ENCODE measurements at regions not wholly inside any gene's neighbourhood (a gene's known extent, or its start where the extent isn't known, plus 50 kb on each side); places are given as distances from the start of the nearest gene placed in this dataset.

- H3K9ac ChIP-seq (ENCODE audit: low read depth, low read length, poor library complexity) = no peak overlapping the region
- no peak overlapping the region for H3K4ac ChIP-seq (ENCODE audit: low read length)
- H3K36me3 ChIP-seq (replicated peaks in 1 of 2; ENCODE audit: control insufficient read depth in 2 of 2, insufficient read depth in 2 of 2, low read length in 2 of 2) = no peaks in the 10 kb centered on the region
- H3K23ac ChIP-seq (ENCODE audit: low read depth, low read length, poor library complexity) = no peak overlapping the region
- no peak overlapping the region for H2BK120ac ChIP-seq (ENCODE audit: low read depth, low read length)
- WGBS, 2 donors (ENCODE audit: extremely low coverage in 2 of 2, insufficient read length in 2 of 2, insufficient replicate concordance in 1 of 2) = no CpG with 5 or more reads among the region's 5 CpGs
- H2BK12ac ChIP-seq (ENCODE audit: low read length) = no peak overlapping the region
- peak overlapping the region; percentile 73 for H2AK5ac ChIP-seq (ENCODE audit: low read depth, low read length)
- no peak overlapping the region for H2BK15ac ChIP-seq (ENCODE audit: low read length)
- DNase-seq (ENCODE audit: low spot score) = no peak
- H3K18ac ChIP-seq (ENCODE audit: low read length) = no peak overlapping the region
- no peak overlapping the region for H2BK5ac ChIP-seq (ENCODE audit: low read length)
- H3K4me1 ChIP-seq (ENCODE audit: control insufficient read depth in 2 of 2, insufficient read depth in 1 of 2, low read depth in 1 of 2, low read length in 2 of 2) = peaks cover 0 to 33% of the 10 kb centered on the region in 2 donors
- peaks cover 0 to 10% (median 2%) of the 10 kb centered on the region in 3 experiments for H3K27me3 ChIP-seq (ENCODE audit: control insufficient read depth in 3 of 3, insufficient read depth in 3 of 3, low read depth in 1 of 3, low read length in 3 of 3)
- no peak overlapping the region for H3K14ac ChIP-seq (ENCODE audit: low read length)
- no peak overlapping the region for H4K91ac ChIP-seq (ENCODE audit: low read depth, low read length, poor library complexity)
- H3K9me3 ChIP-seq (replicated peaks in 1 of 2; ENCODE audit: control insufficient read depth in 2 of 2, insufficient read depth in 1 of 2, low read depth in 1 of 2, low read length in 2 of 2) = no peaks in the 10 kb centered on the region
- no peak overlapping the region for H2AFZ ChIP-seq (ENCODE audit: low read length)
- H4K8ac ChIP-seq (ENCODE audit: low read depth, low read length) = no peak overlapping the region
- no peak overlapping the region for H3K4me3 ChIP-seq (ENCODE audit: low read length in 2 of 2)
- H3K4me2 ChIP-seq (ENCODE audit: insufficient read depth, low read length, poor library complexity, severe bottlenecking) = no peak overlapping the region
- no peak overlapping the region for H3K27ac ChIP-seq (replicated peaks; ENCODE audit: low read length)
- no peaks in the 10 kb centered on the region for H3K79me1 ChIP-seq (ENCODE audit: low read depth, low read length)
Measured at GRCh38 chr13:26899202-26899601, 138.6 kb upstream of the GPR12 start.

- no peaks in the 10 kb centered on the region for H3K79me1 ChIP-seq (ENCODE audit: low read depth, low read length)
- H3K4me2 ChIP-seq (ENCODE audit: insufficient read depth, low read length, poor library complexity, severe bottlenecking) = no peak overlapping the region
- H2BK12ac ChIP-seq (ENCODE audit: low read length) = peak overlapping the region; percentile 80
- peak overlapping the region; percentile 63 for H2BK15ac ChIP-seq (ENCODE audit: low read length)
- peaks cover 0 to 10% (median 2%) of the 10 kb centered on the region in 3 experiments for H3K27me3 ChIP-seq (ENCODE audit: control insufficient read depth in 3 of 3, insufficient read depth in 3 of 3, low read depth in 1 of 3, low read length in 3 of 3)
- H3K9ac ChIP-seq (ENCODE audit: low read depth, low read length, poor library complexity) = peak overlapping the region; percentile 0
- H2AFZ ChIP-seq (ENCODE audit: low read length) = no peak overlapping the region
- H2BK5ac ChIP-seq (ENCODE audit: low read length) = peak overlapping the region; percentile 43
- H4K91ac ChIP-seq (ENCODE audit: low read depth, low read length, poor library complexity) = no peak overlapping the region
- WGBS, 2 donors (ENCODE audit: extremely low coverage in 2 of 2, insufficient read length in 2 of 2, insufficient replicate concordance in 1 of 2) = no CpG with 5 or more reads among the region's 23 CpGs
- H3K4me1 ChIP-seq (ENCODE audit: control insufficient read depth in 2 of 2, insufficient read depth in 1 of 2, low read depth in 1 of 2, low read length in 2 of 2) = peaks cover 0 to 33% of the 10 kb centered on the region in 2 donors
- DNase-seq (ENCODE audit: low spot score) = no peak
- no peak overlapping the region for H4K8ac ChIP-seq (ENCODE audit: low read depth, low read length)
- peak overlapping the region; percentile 21 for H3K14ac ChIP-seq (ENCODE audit: low read length)
- H3K23ac ChIP-seq (ENCODE audit: low read depth, low read length, poor library complexity) = peak overlapping the region; percentile 66
- no peak overlapping the region for H3K4me3 ChIP-seq (ENCODE audit: low read length in 2 of 2)
- H3K18ac ChIP-seq (ENCODE audit: low read length) = peak overlapping the region; percentile 81
- no peaks in the 10 kb centered on the region for H3K9me3 ChIP-seq (replicated peaks in 1 of 2; ENCODE audit: control insufficient read depth in 2 of 2, insufficient read depth in 1 of 2, low read depth in 1 of 2, low read length in 2 of 2)
- peak overlapping the region; percentile 98 for H2AK5ac ChIP-seq (ENCODE audit: low read depth, low read length)
- peak overlapping the region; percentile 73 for H2BK120ac ChIP-seq (ENCODE audit: low read depth, low read length)
- H3K4ac ChIP-seq (ENCODE audit: low read length) = no peak overlapping the region
- peak overlapping the region; percentile 77 for H3K27ac ChIP-seq (replicated peaks; ENCODE audit: low read length)
- H3K36me3 ChIP-seq (replicated peaks in 1 of 2; ENCODE audit: control insufficient read depth in 2 of 2, insufficient read depth in 2 of 2, low read length in 2 of 2) = no peaks in the 10 kb centered on the region
Measured at GRCh38 chr13:26897706-26898550, 137.3 kb upstream of the GPR12 start.

GRCh38 chr13:26896986-26897668, 136.5 kb upstream of the GPR12 start:
- no peak overlapping the region for H2BK15ac ChIP-seq (ENCODE audit: low read length)
- peaks cover 0 to 10% (median 2%) of the 10 kb centered on the region in 3 experiments for H3K27me3 ChIP-seq (ENCODE audit: control insufficient read depth in 3 of 3, insufficient read depth in 3 of 3, low read depth in 1 of 3, low read length in 3 of 3)
- H4K8ac ChIP-seq (ENCODE audit: low read depth, low read length) = no peak overlapping the region
- peak overlapping the region; percentile 43 for H2BK5ac ChIP-seq (ENCODE audit: low read length)
- no peak overlapping the region for H2BK120ac ChIP-seq (ENCODE audit: low read depth, low read length)
- H3K9ac ChIP-seq (ENCODE audit: low read depth, low read length, poor library complexity) = no peak overlapping the region
- no peaks in the 10 kb centered on the region for H3K9me3 ChIP-seq (replicated peaks in 1 of 2; ENCODE audit: control insufficient read depth in 2 of 2, insufficient read depth in 1 of 2, low read depth in 1 of 2, low read length in 2 of 2)
- no peak overlapping the region for H3K4me3 ChIP-seq (ENCODE audit: low read length in 2 of 2)
- peak; percentile 29 for DNase-seq (ENCODE audit: low spot score)
- no peak overlapping the region for H4K91ac ChIP-seq (ENCODE audit: low read depth, low read length, poor library complexity)
- no CpG with 5 or more reads among the region's 4 CpGs for WGBS, 2 donors (ENCODE audit: extremely low coverage in 2 of 2, insufficient read length in 2 of 2, insufficient replicate concordance in 1 of 2)
- H3K14ac ChIP-seq (ENCODE audit: low read length) = no peak overlapping the region
- H2BK12ac ChIP-seq (ENCODE audit: low read length) = no peak overlapping the region
- peak overlapping the region; percentile 77 for H3K27ac ChIP-seq (replicated peaks; ENCODE audit: low read length)
- peaks cover 0 to 33% of the 10 kb centered on the region in 2 donors for H3K4me1 ChIP-seq (ENCODE audit: control insufficient read depth in 2 of 2, insufficient read depth in 1 of 2, low read depth in 1 of 2, low read length in 2 of 2)
- no peak overlapping the region for H3K18ac ChIP-seq (ENCODE audit: low read length)
- H2AFZ ChIP-seq (ENCODE audit: low read length) = no peak overlapping the region
- no peaks in the 10 kb centered on the region for H3K79me1 ChIP-seq (ENCODE audit: low read depth, low read length)
- H2AK5ac ChIP-seq (ENCODE audit: low read depth, low read length) = no peak overlapping the region
- H3K36me3 ChIP-seq (replicated peaks in 1 of 2; ENCODE audit: control insufficient read depth in 2 of 2, insufficient read depth in 2 of 2, low read length in 2 of 2) = no peaks in the 10 kb centered on the region
- no peak overlapping the region for H3K4me2 ChIP-seq (ENCODE audit: insufficient read depth, low read length, poor library complexity, severe bottlenecking)
- H3K23ac ChIP-seq (ENCODE audit: low read depth, low read length, poor library complexity) = no peak overlapping the region
- no peak overlapping the region for H3K4ac ChIP-seq (ENCODE audit: low read length)

Data from neuronal stem cell (in vitro differentiated cells).